ENCODE measurements at regions not wholly inside any gene's neighbourhood (a gene's known extent, or its start where the extent isn't known, plus 50 kb on each side); places are given as distances from the start of the nearest gene placed in this dataset.
"Not testable (repeated sequence)": the region's sequence is repeated elsewhere in the genome, so short reads cannot be mapped to it uniquely, and the experiment has no call there.

DNA sequence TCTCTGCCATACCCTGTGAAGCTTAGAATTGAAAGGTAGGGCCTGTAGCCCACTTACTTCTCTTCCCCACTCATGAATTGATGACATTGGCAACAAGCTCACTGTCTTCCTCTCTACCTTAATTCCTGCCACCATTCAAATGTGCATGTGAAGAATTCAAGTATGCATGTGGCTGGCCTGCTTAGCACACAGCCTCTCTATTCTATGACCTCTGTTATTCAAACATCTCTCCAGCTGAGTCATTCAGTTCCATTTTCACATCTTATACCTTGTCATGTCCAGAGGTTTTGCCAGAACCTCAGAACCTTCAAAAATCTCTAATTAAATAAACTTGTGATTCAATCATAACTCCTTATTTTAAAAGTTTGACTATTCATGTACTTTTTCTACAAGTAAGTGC lies 114.7 kb upstream of the MAN2A1 start:
- DNase-seq, result no peak

GRCh38 chr5:109573766-109574165 lies 116.0 kb upstream of the MAN2A1 start:
- no peak for DNase-seq

DNA sequence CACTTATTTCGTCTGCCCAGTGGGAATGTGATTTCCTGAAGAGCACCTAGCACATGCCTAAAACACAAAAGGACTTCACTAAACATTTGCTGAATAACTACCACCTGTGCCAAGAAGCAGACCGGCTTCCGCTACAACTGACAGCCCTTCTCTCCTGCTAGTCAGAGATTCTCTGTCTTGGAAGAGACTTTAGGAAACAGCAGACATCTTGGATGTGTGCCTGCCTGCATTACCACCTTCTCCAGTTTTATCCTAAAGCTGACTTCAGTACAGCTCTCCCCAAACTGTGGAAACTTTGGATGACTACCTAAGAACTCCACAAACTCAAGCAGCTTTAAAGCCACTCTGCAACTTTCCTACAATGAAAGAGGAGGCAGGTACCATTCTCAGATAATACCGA lies 116.5 kb upstream of the MAN2A1 start:
- DNase-seq, result no peak

GRCh38 chr5:109571785-109572184 lies 117.9 kb upstream of the MAN2A1 start:
- DNase-seq, result no peak

DNA sequence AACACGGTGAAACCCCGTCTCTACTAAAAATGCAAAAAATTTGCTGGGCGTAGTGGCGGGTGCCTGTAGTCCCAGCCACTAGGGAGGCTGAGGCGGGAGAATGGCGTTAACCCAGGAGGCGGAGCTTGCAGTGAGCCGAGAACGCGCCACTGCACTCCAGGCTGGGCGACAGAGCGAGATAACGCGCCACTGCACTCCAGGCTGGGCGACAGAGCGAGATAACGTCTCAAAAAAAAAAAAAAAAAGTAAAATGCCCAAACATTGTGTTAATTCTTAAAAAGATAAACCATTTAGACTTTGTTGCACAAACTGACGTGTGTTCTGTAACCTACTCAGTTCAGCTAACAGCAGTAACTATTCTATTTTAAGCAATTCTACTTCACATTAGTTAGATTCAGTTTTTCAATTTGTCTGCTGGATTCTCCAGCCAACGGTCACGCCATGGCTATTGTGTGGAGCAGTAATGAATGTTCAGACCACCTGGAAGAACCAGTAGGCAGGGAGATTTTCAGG lies 119.3 kb upstream of the MAN2A1 start:
- DNase-seq, result no peak

- no peak for DNase-seq
Measured at GRCh38 chr5:109567374-109568044, 122.2 kb upstream of the MAN2A1 start.

DNA sequence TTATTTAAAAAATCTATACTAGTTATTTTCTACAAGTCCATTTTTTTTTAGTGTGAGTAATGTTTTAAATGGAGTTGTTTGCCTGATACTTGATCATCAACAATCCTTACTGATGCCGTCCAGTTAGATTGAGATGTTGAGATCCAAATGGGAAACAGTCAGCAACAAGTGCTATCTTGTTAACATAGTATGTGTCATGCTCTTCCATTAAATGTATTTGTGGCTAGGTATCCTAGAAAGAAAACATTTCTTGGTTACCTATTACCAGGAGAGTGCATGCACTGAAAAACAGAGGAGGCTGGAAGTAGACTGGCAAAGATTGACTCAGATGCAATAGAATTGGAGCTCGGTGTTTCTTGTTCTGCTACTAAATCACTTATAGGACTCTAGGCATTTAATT lies 123.4 kb upstream of the MAN2A1 start:
- DNase-seq, result no peak

- no peak for DNase-seq
Measured at GRCh38 chr5:109563739-109564138, 126.0 kb upstream of the MAN2A1 start.

DNA sequence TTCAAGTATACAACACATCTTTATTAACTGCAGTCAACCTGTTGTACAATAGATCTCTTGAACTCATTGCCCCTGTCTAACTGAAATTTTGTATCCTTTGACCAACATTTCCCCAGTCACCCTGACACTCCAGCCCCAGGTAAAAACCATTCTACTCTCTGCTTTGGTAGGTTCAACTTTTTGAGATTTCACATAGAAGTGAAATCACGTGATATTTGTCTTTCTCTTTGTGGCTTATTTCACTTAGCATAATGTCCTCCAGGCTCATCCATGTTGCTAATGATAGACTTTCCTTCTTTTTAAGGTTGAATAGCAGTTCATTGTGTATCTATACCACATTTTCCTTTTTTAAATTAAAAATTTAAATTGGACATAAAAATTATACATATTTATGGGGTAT lies 126.5 kb upstream of the MAN2A1 start:
- no peak for DNase-seq

DNA sequence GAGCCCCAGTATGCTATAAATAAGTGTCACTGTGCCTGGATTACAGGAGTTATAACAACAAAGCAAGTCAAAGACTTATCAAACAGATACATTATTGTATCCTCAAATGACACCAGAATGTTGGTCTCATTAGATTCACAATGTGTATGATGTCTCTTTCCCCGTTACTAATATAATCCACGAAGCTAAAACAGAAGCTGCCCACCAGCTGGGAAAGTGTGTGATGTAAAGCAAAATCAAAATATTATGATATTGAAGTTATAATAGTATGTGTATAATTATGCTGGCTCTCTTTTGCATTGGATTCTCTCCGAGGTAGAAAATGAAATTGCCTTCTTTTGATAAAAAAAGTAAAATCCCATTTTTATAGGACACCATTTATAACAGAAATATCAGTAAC lies 127.3 kb upstream of the MAN2A1 start:
- DNase-seq, result no peak

- no peak for DNase-seq
Measured at GRCh38 chr5:109561447-109561846, 128.3 kb upstream of the MAN2A1 start.

DNA sequence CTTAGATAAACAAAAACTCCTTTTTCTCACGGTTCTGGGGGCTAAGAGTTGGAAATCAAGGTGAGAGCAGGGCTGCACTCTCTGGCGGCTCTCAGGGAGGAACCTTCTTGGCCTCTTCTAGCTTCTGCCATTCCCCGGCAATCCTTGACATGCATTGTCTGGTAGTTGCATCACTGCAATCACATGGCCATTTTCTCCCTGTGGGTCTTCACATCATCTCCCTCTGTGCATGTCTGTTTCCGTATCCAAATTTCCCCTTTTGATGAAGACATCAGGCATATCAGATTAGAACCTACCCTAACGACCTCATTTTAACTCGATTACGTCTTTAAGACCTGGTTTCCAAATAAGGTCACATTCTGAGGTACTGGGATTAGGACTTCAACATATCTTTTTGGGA lies 129.2 kb upstream of the MAN2A1 start:
- DNase-seq, result no peak

DNA sequence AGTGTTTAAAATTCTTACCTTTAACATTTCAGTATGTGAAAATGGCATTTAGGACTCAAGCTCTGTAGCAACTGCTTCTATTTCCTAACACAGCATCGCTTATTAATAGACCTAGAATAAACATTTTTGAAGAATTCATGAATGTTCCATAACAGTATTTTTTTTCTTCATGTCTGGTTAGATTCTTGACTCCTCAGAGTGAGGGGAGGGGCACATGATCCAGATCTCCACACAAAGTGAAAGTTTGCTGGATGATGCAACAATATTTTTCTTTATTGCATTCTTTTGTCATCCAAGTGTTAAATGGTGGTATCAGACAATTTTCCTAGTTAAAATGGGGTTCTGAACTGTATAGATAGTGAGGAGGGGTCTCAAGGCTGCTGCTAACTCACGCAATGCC lies 130.8 kb upstream of the MAN2A1 start:
- no peak for DNase-seq

GRCh38 chr5:109558364-109558763 lies 131.4 kb upstream of the MAN2A1 start:
- DNase-seq, result no peak

DNA sequence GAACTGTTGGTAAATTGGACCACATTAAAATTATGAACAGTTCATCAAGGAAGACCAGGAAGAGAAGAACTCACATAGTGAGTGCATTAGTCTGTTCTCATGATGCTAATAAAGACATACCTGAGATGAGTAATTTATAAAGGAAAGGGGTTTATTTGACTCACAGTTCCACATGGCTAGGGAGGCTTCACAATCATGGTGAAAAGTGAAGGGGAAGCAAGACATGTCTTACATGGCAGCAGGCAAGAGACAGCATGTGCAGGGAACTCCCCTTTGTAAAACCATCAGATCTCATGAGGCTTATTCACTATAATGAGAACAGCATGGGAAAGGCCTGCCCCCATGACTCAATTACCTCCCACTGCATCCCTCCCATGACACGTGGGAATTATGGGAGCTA lies 135.9 kb upstream of the MAN2A1 start:
- DNase-seq, result no peak

DNA sequence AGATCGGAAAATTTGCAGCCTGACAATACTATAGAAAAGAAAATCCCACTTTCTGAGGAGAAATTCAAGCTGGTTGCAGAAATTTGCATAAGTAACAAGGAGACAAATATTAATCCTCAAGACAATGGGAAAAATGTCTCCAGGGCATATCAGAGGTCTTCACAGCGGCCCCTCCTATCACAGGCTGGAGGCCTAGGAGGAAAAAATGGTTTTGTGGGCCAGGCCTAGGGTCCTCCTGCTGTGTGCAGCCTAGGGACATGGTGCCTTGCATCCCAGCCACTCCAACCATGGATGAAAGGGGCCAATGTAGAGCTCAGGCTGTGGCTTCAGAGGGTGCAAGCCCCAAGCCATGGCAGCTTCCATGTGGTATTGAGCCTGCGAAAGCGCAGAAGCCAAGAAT lies 138.5 kb upstream of the MAN2A1 start:
- not testable (repeated sequence) for DNase-seq

GRCh38 chr5:109550077-109550476 lies 139.7 kb upstream of the MAN2A1 start:
- DNase-seq, result no peak

- DNase-seq, result no peak
Measured at GRCh38 chr5:109546461-109546860, 136.7 kb upstream of the PJA2 start.

- not testable (repeated sequence) for DNase-seq
Measured at GRCh38 chr5:109544873-109545272, 135.1 kb upstream of the PJA2 start.

GRCh38 chr5:109538692-109539091 lies 128.9 kb upstream of the PJA2 start:
- DNase-seq, result not testable (repeated sequence)

GRCh38 chr5:109535090-109535489 lies 125.3 kb upstream of the PJA2 start:
- not testable (repeated sequence) for DNase-seq

DNA sequence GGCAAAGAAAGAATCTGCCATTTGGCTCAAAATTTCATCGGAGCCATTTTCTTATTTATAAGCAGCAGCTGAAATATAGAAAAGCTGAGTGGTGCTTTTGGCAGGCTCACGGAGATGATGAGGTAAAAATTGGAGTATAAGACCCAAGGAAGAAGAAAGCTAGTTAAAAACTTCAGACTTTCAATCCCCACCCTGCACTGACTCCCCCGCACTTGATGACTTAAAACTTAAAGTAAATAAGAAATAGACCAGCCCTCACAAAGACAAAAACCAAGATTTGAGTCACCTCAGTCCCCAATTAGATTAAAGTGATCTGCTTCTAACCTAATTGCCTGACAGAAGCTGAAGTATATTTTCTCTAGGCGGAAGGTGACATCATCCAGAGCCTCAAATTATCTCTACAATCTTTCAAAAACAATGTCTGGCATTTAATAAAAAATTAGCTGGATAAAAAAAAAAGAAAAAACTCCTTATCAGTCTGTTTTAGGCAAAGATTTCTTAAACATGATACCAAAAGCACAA lies 124.0 kb upstream of the PJA2 start:
- no peak for DNase-seq

DNA sequence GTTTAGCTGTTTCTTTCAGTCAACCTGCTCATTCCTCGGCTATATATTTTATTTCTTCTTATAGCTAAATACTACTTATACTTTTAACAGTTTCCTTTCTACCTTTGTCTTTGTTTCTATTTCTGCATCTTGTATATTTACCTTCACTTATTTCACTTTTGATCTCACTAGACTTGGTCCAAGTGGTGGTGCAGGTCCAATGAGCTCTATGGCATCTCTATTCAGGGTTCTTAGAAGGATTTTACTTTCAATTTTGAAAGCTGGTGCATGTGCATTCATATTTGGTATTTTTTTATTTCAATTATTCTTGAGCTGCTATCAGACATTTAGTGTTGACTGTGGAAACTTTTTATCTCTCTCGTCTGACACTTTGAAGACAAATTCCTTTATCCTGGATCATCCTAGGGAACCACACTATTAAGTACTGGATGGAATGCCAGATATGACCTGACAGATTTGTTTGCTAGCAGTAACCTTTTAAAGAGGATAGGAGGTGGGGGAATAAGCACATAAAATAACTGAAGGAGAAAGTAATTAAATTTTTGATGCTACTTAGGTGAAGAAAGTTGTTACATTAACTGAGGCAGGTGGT lies 123.1 kb upstream of the PJA2 start:
- no peak for DNase-seq

DNA sequence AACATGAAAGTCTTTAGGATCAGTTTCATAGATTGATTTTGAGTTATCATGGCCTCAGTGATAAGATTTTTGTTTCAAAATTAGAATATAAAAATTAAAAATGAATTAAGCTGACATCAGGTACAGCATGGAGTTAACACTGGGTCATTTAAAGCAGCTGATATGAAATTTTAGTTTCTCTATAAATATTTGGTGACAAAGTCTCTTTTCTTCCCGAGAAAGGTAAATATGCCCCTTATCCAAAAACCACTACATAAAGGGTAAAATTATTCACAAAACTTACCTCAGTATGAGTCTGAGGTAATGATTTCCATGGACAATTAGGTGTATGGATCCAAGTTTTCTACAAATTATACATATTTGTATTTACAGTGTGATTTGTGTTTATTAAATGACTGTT lies 121.5 kb upstream of the PJA2 start:
- no peak for DNase-seq

DNA sequence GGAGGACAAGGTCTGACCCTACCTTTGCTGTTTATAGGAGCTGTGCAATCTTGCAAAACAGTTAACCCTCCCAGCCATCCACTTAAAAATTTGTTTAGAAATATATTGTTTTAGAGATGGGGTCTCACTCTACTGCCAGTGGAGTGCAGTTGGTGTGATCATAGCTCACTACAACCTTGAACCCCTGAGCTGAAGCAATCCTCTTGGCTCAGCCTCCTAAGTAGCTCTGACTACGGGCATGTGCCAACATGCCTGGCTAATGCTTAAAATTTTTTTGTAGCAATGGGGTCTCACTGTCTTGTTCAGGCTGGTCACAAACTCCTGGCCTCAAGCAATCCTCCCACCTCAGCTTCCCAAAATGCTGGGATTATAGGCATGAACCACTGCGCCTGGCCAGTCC lies 120.2 kb upstream of the PJA2 start:
- DNase-seq, result no peak
